ENCODE measurements at regions not wholly inside any gene's neighbourhood (a gene's known extent, or its start where the extent isn't known, plus 50 kb on each side); places are given as distances from the start of the nearest gene placed in this dataset.
A peak's percentile ranks its signal among the peaks of the same experiment; 100 is the strongest.

GRCh38 chr2:144943293-144943941 lies 423.5 kb upstream of the ZEB2 start:
- no peak for DNase-seq (ENCODE audit: extremely low read depth, low read depth, low spot score)

DNA sequence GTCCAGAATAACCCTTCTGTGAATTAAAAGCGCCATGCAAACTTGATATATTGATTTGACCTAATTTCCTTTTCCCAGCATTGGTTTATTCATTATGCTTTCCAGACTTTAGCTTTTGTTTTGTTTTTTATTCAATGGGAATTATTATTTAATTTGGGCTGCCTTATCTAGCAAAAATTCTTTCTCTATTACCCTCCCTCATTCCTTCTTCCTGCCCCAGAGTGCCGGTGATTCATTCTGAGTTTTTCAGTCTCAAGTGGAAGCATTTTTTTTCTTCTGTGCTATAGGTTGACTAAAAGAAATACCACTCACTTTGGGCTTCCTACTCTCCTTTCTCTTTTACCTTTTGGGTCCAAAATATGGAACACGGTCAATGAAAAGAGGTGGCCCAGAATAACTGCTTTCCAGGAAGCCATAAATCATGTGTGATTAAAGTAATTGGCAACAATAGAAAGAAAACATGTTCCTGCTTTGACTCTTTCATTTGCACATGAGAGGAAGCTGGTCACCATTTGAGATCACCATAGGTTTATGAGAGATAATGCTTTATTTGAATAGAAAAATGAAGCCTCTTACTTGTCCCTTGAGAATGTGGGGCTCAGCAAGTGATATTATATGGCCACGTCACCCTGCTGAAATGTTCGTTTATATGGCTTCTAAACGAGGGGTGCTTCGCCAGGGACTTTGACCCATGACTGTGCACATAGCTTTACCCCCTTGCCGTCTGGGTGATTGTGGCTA lies 422.8 kb upstream of the ZEB2 start:
- no peak for DNase-seq (ENCODE audit: extremely low read depth, low read depth, low spot score)

GRCh38 chr2:144941743-144942488 lies 422.0 kb upstream of the ZEB2 start:
- no peak for DNase-seq (ENCODE audit: extremely low read depth, low read depth, low spot score)

DNA sequence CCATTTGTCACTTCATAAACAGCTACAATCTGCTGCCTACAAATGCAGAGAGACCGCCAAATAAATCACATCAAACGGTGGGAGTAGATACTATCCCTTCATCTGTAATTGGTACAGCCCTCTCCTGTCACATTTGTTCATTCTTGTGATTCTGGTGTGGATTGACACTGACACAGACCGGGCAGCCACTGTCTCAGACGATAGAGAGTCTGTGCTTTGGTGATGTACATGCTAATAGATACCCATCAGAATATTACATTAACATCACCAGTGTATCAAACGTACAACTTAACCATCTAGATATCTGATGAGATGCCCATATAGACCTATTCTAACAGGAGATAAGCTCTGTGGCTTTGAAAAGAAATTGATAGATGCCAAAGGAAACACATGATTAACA lies 419.7 kb upstream of the ZEB2 start:
- no peak for DNase-seq (ENCODE audit: extremely low read depth, low read depth, low spot score)

- DNase-seq (ENCODE audit: extremely low read depth, low read depth, low spot score), result peak; percentile 79
Measured at GRCh38 chr2:144937910-144938709, 418.2 kb upstream of the ZEB2 start.

DNA sequence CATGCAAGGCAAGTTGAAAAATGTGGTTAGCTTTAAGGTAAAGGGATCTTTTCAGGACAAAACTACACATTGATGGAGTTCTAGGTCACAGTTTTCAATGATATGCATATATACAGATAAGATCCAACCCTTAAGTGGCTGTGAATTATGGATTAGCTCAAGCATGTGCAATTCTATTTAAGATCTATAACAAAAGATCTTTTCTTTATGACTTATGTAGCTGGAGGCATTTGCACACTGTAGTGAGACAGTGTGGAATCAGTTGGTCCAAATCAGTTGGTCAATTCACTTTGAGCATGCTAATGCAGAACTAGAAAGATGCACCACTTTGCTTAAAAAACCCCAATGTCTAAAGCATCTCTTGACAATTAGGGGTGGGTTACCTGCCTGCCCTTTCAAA lies 417.1 kb upstream of the ZEB2 start:
- DNase-seq (ENCODE audit: extremely low read depth, low read depth, low spot score), result no peak

DNA sequence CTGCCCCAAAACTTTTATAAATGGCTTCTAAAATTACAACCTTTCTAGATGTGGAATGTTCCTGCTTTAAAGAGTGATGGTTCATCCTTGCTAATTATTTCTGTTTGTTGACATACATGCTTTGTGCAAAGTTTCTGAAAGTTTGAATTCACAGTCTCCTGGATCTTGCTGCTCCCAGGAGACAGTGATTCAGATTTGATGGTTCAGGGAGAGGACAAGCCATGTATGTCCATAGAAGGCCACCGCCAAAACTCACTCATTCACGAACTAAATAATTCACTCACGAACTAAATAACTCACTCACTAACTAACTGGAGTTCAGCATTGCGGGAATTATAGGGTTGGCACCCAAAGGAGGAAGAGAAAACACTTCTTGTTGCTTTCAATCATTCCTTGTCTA lies 416.5 kb upstream of the ZEB2 start:
- no peak for DNase-seq (ENCODE audit: extremely low read depth, low read depth, low spot score)

DNA sequence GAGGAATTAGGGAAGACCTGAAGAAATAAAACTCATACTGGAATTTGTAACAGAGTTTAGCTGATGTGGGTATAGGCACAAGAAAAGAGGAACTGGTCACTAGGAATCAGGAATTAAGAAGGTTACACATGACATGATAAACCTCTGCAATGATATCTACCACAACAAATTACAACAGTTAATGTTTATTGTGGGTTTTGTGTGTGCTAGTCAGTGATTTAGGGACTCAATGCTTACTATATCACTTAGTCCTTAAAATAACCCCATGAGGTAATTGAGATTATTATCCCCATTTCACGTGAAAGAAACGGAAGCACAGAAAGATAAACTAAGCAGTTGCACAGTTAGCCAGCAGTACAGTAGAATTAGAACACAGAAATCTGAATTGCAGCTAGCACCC lies 415.8 kb upstream of the ZEB2 start:
- no peak for DNase-seq (ENCODE audit: extremely low read depth, low read depth, low spot score)

DNA sequence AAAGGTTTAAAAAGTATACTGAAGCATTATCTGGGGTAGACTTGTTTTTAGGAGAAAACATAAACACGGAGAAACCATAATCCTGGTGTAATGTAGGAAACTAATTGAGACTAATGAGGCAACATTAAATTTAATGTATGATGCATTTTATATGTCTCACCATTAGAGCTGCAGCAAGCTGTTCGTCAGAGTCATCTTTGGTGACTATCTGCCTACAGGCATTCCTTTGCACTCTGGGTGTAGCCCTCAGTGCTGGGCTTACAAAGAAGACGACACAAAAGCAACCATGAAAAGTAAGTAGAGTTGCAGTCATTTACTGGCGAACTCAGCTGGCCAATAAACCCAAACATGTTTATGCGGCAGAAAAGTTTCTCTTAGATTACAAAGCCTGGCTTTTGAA lies 415.3 kb upstream of the ZEB2 start:
- no peak for DNase-seq (ENCODE audit: extremely low read depth, low read depth, low spot score)

DNA sequence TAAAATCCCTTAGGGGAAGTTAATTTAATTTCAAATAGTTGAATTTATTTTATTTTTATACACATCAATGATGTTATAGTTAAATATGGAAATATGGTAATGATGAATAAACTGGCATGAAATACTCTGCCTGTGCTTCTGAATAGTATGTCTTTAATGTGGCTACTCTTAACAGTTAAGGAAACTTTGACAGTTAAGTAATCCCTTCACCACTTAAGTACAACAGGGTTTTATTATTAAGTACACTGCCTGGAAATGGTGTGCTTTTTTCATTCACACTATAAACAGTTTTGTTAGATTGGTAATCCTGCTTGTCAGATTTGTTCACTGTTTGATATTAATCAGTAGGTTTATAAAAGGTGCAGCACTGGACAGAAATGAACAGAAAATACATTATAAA lies 412.0 kb upstream of the ZEB2 start:
- DNase-seq (ENCODE audit: extremely low read depth, low read depth, low spot score), result no peak

DNA sequence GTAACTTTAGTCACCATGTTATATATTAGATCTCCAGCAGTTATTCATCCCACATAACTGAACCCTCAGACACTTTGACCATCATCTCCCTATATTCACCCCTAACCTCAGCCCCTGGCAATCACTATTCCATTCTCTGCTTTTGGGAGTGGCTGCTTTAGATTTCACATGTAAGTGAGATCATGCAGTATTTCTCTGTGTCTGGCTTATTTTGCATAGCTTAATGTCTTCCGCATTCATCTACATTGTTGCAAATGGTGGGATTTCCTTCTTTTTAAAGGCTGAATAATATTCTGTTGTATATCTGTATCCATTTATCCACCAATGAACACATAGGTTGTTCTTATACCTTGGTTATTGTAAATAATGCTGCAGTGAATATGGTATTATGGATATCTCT lies 411.6 kb upstream of the ZEB2 start:
- no peak for DNase-seq (ENCODE audit: extremely low read depth, low read depth, low spot score)

DNA sequence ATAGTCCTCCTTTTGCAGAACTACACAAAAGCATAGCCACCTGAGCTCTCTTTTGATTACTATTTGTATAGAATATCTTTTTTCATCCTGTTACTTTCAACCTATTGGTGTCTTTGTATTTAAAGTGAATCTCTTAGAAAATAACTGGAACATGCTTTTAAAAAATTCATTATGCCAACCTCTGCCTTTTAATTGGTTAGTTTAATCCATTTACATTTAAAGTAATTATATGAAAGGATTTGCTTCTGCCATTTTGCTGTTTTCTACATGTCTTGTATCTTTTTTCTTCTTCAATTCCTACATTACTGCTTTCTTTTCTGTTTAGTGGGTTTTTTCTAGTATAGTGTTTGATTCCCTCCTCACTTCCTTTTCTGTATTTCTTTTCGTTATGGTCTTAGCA lies 407.5 kb upstream of the ZEB2 start:
- no peak for DNase-seq (ENCODE audit: extremely low read depth, low read depth, low spot score)

GRCh38 chr2:144925886-144926285 lies 406.0 kb upstream of the ZEB2 start:
- no peak for DNase-seq (ENCODE audit: extremely low read depth, low read depth, low spot score)

DNA sequence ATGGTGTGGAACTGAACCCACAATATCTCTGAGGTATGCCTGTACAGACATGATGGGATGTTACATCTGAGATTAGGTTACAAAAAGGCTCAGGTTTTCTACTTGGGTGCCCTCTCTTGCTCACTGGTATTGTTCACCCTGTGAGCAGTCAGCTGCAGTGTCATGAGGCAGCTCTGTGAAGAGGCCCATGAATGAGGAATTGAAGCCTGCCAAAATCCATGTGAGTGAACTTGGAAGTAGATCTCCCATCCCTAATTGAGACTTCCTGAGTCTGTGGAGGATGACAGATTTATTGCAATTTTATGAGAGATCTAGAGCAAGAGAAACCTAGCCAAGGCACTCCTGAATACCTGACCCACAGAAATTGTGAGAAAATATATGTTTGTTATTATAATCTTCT lies 404.9 kb upstream of the ZEB2 start:
- DNase-seq (ENCODE audit: extremely low read depth, low read depth, low spot score), result no peak

- DNase-seq (ENCODE audit: extremely low read depth, low read depth, low spot score), result no peak
Measured at GRCh38 chr2:144922519-144922918, 402.6 kb upstream of the ZEB2 start.

DNA sequence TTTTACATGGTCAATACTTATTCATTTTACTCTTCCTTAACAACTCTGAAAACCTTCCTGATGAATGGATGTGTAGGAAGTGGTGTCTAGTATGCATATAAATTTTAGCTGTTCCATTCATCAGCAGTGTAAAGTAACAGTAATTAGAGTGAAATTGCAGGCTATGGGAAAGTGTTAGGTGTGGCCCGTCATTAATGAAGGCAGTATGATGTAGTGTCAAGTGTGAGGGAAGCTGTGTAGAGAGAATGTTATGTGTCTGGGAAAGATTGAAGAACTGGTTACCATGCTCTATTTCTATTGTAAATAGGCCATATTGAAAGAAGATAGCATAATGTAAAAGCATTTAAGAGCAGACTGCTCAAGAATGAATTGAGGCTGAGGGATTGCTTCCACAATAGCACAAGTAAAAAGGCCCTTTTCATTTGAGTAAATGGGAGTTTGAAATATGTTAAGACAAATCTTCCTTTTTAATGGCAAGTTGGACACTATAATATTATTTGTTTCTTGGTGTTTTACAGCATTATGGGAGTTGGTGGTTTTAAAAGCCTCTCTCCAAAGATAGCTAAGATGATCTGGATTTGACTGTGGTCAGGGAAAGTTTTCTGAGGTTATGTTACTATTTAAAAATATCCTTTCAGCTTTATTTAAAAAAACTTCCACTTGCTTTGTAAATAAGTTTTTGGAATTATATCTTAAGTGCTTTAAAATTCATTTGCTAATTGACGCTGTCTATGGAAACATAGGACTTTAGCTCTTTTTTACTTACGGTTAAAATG lies 401.0 kb upstream of the ZEB2 start:
- no peak for DNase-seq (ENCODE audit: extremely low read depth, low read depth, low spot score)

DNA sequence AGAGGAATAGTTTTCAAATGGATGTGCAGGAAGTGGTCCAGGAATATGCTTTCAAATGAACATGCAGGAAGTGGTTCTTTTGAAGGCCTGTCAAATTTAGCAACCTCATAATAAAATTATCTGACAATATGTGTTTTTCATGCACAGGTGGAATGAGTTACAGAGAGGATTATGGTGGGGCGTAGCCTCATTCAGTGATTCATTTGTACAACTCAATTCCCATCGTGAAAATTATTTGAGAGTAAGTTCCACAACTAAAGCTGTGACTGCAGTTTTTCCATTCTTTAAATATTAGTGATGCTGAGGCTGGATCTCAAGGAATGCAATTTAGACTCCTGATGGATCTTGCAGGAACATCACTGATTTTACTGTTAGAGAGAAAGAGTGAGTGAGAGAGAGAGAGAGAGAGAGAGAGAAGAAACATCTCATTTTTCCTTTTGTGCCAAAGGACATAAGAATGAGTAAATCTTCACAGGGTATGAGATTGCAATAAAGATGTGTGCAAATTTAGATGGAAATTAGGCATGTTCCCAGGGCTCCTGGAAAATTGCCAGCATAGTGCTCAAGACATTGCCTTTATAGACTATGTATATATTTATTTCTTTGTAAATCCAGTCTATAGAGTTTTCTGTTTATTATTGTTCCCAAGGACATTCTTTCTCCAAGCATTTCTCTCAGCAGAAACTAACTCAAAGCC lies 394.9 kb upstream of the ZEB2 start:
- no peak for DNase-seq (ENCODE audit: extremely low read depth, low read depth, low spot score)

- no peak for DNase-seq (ENCODE audit: extremely low read depth, low read depth, low spot score)
Measured at GRCh38 chr2:144914113-144914512, 394.2 kb upstream of the ZEB2 start.

DNA sequence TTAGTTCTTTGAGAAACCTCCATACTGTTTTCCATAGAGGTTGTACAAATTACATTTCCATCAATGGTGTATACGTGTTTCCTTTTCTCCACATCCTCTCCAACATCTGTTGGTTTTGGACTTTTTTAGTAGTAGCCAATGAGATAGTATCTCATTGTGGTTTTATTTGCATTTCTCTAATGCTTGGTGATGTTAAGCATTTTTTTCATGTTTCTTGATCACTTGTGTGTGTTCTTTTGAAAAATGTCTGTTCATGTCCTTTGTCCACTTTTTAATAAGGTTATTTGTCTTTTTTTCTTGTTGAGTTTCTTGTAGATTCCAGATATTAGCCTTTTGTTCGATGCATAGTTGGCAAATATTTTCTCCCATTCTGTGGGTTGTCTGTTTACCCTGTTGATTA lies 392.3 kb upstream of the ZEB2 start:
- DNase-seq (ENCODE audit: extremely low read depth, low read depth, low spot score), result no peak

DNA sequence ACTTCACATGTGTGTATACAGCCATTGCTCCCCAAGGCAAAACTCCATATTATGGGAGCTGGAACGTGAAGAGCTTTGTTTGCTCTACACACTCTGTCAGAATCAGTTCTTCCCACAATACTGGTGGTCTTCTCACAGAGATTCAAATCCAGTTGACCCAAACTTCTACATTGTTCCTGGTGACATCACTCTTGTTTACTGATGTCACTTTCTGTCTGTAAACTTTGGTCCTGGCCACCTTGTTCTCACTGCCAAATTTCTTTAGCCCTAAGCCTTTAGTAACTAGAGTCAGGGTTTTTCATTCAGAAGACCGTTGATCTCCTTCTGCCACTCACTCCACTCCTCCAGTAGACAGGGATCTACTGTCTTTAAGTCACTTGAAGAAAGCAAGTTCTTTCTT lies 386.0 kb upstream of the ZEB2 start:
- no peak for DNase-seq (ENCODE audit: extremely low read depth, low read depth, low spot score)

Measured in glomerular endothelial cell (primary cell).